Adrenal gland (tissue), 5 donors: ENCODE measurements at regions not wholly inside any gene's neighbourhood (a gene's known extent, or its start where the extent isn't known, plus 50 kb on each side); places are given as distances from the start of the nearest gene placed in this dataset.

Source experiments
- CTCF ChIP-seq, 6 experiments: fragments of 450-650 bp in 4 of 6; fragments of 200-600 bp in 2 of 6; sonication (generic) in 1 of 6; IDR thresholded peaks; 1 replicate in 5 of 6; 2 replicates in 1 of 6; pipeline versions ENCODE4 v1.5.1 to v1.8.0; 2016 to 2021; ENCODE audit warnings: antibody characterized with exemption in 6 of 6, mild to moderate bottlenecking in 2 of 6, moderate library complexity in 1 of 6
- POLR2A ChIP-seq, 2 donors: fragments of 450-650 bp; IDR thresholded peaks; one replicate each; pipeline ENCODE4 v1.6.1; 2017; ENCODE audit warnings: antibody characterized with exemption in 2 of 2, mild to moderate bottlenecking in 2 of 2, moderate library complexity in 1 of 2
- donor health status: DM: no; HTN: no; CAD: no.

- TF ChIP-seq CTCF (IDR thresholded peaks at IDR 0.05) (no peak), POLR2A (IDR thresholded peaks at IDR 0.05) (no peak)
Observed at GRCh38 chr4:189235599-189235998, 705.1 kb upstream of the FRG1 start.
